HG03354 (cell line): ENCODE measurements at regions not wholly inside any gene's neighbourhood (a gene's known extent, or its start where the extent isn't known, plus 50 kb on each side); places are given as distances from the start of the nearest gene placed in this dataset.

ENCODE experiments used
- ATAC-seq: cut with Tn5 transposase; IDR thresholded peaks from one replicate; pipeline ENCODE4 v1.9.1; 2021; ENCODE audit warnings: mild to moderate bottlenecking; ENCODE audit not compliant: unreplicated experiment, poor library complexity, severe bottlenecking

DNA sequence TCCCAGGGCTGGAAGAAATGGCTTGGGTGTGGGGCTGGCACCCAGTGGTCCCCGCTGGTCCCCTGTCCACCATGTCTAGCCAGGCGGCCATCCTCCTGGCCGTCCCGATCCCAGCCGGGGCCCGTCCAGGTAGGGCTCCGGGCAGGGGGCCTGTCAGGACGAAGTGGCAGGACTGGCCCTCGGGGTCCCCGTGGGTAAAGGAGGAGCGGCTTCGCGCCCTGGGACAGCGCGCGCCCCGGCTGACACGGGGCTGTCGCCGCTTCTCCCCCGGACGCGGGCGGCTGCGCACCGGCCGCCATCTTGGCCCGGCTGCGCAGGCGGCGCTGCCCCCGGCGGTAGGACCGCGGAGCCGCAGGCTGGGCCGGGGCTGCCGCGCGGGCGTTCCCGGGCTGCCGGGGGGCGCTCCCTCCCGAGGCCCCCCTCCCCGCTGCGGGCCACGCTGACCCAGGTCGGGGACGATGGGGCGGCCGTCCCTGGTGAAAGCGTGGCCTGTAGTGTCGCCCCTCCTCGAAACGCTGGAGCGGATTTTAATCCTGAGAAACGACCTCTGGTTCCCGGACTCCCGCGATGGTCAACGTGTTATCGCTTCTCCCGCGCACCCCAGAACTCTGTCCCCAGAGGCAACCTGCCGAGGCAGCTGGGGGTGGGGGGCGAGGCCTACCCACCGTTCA is 60.4 kb upstream of the BCOR start:
- ATAC-seq, result no peak

DNA sequence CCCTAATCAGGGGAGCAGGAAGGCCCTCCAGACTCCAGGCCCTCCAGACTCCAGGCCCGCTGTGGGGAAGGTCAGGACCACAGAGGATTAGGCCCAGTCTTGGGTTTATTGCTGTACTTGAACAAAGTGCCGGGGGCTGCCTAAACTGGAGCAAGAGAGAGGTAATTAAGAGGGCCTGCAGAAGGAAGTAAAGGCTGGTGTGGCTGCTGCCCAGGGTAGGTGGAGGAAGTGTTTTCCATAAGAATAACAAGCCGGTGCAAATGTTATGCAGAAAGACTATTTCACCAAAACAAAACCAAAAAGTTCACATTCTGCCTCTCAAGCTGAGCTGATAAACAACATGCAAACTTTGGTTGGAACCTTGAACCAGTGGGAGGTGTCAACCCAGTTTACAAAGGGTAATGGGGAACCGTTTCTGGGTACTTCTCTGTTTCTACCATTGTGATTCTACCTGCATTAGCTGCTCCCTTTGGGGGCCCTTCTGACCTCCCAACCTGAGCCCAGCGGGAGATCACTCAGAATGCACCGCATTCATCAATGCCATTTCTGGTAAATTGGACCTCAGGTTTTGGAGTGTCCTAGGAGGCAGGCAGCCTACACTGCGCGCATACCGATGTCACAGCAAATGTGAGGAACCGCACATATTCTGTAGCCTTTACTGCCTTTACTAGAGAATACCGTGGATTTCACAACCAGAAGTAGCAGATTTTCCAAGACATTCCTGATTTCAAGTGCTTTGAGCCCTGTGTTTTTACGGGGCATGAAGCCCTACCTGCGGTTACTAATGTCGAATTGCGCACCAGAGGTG is 59.7 kb upstream of the BCOR start:
- no peak for ATAC-seq

DNA sequence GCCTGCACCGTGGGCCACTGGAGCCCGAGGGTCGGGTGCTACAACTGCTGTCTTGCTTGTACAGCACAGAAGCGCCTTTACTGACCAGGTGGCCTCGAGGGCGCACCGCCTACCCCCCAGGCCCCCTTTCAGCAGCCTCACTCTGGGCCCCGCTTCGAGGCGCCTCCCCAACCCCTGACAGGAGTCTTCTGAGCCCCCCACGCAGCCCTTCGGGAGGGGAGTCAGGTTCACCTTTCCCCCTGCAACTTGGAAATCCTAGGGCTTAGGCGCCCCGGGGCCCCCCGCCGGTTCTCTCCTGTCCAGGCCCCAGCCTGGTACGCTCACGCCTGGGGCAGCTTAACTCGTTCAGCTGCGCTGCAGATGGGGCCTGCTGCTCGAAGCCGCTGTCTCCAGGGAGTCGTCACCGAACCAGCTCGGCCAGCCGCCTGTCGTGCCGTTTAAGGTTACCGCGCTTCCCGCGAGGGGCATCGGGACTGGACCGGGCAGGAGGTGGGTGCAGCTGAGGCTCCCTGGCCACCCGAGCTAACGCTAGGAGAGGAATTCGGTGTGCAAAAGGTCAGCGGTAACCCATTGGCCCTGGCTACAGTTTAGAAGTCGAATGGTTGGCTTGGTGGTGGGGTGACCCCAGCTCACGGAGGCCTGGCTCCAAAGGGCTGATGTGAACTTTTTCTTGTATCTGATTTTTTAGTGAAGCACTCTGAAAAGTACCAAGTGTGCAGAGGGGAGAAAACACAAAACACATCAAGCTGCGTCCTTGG is 58.9 kb upstream of the BCOR start:
- no peak for ATAC-seq

DNA sequence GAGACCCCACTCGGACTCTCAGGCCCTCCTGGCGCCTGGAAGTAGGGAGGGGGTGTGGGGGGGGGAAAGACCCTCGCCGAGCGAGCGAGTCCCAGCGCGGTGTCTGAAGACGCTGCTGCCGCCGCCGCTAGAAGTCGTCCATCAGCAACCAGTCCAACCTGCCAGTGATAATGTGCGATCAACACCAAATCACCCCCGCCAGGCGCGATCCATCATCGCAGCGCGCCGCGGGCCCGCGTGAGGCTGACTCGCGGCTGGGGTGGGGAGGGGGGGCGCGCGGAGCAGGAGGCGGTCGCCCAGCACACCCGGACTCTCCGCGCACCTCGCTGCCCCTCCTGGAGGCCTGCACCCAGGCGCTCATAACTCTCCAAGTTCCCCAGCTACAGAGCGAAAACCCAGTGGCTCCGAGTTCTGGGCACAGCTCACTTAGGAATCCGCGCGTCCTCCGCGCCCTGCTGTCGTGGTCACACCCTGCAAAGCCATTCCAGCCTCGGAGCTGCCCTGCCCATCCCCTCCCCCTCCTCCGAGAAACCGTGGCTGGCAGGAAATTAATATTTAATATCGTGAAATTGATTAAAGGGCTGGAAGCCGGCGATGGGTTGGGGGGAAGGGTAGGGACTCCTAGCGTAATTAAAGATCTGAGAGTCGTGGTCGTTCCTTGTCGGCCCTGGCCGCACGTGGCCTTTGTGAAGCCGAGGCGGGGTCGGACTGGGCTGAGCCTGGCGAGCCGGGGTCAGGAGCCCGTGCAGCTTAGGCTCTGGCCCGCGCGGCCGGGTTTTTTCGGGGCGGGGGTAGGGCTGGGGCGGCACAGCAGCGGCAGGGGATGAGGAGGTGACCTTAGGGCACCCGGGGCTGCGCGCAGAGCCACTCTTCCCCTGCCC is 58.1 kb upstream of the BCOR start:
- no peak for ATAC-seq

DNA sequence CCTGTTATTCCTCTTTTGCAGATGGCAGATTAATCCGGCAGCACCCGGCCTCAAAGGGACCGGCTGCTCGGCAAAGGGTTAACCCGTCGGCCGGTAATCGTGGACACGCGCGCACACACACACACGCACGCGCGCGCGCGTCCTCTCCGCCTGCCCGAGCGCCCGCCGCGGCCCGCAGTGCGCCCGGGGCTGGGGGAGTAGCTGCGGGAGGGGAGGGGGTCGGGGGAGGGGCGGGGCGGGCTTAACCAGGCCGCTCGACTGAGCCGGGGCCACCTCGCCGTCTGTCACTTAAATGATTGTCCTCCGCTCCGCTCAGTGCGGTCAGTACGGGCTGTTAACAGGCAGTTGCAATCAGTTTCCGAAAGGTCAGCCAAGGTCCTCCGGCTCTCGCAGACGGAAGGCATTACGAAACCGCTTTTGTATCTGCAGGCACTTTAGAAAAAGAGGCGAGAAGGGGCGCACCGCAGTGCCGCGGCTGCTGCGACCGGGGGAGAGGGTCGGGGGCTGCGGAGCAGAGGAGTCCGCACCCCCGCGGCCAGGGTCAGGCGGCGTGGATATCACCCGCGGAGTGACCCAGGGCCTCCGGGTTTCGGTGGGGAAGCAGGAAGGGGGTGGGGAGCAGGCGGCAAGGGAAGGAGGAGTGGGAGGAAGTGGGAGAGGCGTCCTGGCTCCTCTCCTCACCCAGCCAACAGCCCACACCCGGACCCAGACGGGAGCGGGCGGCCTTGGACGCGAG is 57.3 kb upstream of the BCOR start:
- ATAC-seq, result no peak

DNA sequence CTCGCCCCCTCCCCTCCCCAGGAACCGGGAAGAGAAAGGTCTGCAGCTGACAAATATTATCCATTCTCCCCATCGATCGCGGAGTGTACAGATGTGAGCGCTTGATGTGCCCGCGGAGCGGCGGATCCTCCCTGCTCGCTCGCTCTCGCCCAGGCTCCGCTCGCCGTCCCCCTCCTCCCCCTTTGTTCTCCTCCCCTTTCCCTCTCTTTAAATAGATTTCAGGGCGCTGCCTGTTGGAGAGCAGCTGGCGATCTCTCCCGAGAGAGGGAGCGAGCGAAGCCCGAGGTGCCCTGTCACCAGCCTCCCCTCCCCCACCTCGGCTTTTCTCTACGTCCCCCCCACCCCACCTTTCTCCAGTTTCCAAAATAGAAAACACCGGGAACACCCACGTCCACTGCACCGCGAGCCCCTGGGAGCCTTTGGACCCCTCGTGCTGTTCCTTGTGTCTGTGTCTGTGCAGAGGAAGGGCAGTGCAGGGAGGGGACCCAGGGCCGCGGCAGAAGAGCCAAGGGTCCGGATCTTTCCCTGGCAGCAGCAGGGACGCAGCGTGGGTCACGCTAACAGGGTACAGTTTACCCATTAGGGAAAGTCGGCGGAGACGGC is 56.6 kb upstream of the BCOR start:
- no peak for ATAC-seq

DNA sequence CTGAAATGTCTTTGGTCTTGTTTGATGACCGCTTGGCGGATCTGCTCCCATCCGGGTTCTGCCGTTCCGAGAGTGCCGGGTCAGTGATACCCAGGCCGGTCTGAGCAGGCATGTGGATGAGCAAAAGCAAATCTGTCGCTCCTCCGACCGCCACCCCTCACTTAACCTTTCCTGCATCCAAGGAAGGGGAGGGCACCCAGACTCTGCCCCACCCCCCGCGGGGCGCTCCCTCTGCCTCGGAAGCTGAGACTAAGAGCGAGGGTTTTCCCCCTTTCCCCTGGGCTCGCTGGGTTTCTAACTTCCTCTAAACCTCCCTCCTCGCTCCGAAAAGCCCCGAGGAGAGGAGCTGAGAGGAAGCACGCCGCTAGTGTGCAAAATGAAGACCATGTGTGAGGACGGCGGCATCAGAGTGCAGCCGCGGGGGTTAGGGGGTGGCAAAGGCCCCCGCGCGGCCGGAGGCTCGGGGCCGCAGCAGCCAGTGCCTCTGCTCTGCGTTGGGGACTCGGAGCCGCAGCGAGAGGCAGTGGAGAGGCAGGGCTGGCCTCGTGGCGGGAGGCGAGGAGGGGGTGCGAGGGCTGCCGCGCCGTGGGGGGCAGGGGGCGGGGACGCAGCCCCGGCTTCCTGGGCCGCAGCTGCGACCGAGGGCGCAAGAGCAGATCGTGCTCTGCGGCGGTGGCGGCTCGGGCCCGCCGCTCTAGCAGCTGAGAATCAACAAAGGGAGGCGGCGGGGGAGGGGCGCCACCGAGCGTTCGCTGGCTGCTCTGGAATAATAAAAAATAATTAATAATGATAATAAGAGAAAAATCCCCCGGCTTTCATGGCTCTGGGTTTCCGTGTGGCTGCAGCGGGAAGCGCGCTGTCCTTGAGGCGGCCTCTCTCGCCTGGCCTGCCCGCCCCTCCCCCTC is 55.8 kb upstream of the BCOR start:
- ATAC-seq, result peak; percentile 66

DNA sequence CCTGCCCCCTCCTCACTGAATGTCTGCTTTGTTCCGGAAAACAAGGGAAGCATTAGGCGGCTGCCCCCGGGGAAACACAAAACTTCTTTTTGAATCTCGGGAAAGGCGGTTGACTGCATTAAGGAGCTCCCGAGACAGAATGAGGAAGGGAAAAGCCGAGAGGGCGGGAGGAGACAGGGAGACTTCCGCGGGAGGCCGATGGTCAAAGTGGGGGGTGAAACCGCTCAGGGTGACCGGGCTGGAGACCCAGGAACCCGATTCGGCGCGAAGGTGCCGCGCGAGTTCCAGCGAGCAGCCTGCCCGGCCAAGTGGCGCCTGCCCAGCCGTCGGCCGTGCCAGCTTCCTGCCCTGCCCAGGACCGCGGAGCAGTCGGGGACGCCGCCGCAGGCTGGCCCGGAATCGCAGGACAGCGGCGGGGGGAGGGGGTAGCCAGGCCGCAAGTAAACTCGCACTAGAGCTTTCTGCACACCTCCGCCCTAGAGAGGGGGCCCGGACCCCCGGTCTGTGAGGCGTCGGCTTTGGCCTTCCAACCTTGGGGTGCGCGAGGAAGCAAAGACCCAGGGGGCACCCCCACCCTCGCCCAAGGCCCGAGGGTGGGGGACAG is 55.1 kb upstream of the BCOR start:
- no peak for ATAC-seq

DNA sequence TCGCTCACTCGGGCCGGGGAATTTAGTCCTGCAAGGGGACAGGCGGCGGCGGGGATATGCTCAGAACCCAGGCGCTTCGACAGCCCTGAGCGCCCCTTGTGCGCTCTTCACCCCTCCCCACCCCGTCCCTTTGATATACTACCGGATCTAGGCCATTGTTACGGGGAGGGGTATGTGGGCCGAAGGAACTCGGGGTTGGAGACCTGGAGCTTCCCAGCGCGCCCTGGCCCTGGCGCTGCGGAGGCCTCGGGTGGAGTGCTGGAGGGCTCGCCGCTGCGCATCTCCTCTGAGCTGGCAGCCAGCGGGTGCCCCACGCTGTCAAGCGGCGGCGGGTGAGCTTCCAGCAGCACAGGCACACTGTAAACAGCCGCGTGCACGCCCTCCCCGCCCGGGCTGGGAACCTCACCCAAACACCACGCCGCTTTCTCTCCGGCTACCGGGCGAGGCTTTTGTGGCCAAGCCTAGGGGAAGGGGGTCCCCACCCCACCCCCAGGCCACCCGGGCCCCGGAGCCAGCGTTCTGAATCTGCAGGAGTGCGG is 54.5 kb upstream of the BCOR start:
- ATAC-seq, result no peak

DNA sequence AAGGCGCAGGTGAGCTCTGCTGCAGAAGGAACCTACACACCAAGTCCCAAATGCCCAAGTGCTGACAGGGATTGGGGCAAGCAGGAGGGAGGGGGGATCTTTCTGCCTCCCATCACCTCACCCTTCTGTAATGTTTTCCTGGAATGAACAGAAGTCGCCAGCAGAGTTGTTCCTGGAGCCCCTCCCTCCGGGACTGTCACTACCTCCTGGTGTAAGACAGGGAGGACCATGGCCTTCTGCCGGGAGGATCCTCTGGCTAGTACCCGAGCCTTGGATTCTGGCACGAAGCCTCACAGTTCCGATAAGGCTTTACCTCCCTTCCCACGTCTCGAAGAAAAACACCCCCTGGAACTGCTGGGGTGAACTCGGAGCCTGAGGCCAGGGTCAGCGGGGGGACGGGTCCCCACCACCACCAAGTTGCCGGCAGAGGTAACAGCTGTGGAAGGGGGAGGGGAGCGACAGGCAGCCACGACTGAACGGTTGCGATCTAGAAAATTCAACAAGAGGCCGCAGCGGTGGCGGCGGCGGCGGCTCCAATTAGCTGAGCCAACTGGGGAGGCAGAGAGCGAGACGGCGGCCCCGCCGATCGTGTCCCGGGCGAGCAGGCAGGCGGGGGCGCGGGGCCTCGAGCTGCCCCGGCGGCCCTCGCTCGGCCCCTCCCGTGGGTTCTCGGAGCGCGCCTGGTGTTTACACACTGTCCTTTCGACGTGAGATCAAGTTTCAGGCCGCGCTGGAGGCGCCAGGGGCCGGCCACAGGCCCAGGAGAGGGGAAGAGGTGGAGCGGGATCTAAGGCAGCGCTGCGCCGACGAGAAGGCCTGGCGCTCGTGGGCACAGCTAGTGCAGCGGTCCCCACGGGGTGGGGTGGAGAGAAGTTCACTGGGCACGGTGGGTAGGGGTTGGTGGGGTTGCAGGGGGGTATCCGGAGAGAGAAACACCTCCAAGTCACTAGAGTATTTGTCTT is 53.7 kb upstream of the BCOR start:
- no peak for ATAC-seq

DNA sequence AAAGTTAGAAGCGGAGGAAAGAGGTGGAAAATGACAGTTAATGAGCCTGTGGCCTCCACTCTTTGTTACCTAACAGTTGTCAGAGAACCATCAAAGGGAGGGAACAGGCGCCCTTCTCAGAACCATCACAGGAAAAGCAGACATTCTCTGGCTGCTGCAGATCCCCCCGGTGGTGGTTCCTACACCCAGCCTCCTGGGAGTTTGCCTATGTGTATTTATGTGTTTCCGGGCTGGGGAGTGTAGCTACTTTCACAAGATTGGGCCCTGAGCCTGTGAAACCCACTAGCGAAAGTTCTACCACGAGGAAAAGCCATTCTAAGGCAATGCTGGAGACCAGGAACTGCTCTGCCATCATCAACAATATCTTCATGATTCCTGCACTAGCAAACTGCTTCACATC is 52.7 kb upstream of the BCOR start:
- no peak for ATAC-seq

DNA sequence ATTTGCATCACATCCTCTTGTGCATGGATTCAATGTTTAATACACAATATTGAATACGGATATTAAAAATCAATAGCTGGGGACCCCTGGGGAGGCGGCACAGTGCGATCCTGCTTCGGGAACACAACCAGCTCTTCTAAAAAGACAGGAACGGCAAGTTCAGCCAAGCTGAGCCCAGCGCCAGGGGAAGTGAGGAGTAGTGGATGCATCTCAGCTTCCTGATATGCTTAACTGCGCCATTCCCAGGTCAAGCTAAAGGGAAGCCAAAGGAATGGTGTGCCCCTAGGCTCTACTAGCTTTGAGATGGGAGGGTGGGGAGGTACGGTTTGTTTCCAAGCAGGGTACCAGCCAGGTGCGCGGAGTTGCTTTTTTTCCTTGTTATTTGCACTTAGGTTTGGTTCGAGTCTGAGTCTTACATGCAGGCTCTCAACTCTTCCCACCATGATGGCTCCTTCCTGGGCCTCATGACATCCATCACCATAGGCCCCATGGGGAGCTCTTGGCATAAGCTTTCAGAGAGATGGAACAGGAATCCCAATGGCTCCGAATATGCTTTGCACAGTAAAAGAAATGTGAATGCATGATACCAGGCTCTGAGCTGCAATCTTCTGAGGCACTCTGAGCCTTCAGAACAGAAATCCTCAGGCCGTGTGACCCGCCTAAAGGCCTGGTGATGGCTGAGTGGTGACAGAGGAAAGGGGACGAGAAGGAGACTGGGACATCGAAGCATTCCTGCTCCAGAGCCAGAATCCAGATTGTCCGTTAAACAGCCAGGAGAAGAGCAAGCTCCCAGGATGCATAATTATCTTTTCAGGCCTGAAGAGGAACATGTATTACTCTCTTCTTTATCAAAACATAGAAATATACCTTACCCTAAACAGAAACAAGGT is 51.8 kb upstream of the BCOR start:
- ATAC-seq, result no peak

DNA sequence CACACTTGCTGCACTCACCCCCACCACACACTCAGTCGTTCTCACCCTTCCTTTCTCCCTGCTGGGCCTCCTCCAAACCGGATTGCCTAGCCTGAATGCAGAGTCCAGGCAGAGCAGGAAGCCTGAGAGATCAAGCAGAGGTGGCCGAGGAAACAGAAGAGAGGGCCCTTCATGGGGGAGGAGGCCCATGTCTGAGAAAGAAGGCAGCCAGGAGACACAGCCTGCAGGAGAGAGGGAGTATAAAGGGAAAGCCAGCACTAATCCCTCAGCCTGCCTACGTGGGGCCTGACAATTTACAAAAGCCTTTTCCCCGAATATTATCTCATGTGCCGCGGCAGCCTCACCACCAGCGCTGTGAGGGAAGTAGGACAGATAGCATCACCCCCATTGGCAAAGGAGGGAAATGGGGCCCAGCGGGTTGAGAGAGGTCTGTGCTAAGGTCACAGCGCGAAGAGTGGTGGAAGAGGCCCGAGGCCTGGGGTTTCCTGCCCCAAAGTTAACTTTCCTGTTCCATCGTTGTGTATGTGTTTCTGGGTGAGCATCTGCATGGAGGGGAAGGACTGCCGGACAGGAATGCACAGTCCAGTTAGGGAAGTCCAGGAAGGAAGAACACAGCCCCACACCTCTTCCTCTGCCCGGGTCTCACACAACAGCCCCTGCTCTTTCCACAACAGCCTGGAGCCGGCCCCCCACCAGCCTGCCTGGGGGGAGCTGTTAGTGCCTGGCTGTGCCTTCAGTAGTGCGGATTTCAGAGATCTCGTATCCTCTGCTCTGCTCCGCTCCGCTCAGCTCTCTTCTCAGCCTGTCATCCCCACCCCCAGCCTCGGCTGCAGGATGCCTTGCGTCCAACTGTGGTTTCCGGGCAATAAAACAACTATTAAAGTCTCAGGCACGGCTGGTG is 50.9 kb upstream of the BCOR start:
- ATAC-seq, result no peak

DNA sequence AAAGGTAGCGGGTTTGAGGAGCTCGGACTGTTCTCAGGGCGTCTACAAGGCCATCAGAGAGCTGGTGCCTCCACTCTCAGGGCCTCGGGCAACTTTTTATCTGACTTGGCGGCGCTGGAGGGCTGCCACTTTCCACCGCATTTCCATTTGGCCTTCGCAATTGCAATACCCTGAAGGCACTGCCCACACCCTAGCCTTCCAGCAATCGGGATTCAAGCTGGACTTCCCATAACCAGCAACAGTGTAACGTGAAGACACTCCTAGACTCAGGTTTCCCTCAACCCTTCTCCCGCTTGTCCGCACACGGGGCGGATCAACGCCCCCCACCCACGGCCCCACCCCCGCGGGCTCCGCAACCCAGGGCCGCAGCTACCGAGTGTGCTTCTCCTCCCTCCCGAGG is 50.2 kb upstream of the BCOR start:
- ATAC-seq, result no peak
